Amniotic epithelial cell (primary cell): ENCODE measurements at regions not wholly inside any gene's neighbourhood (a gene's known extent, or its start where the extent isn't known, plus 50 kb on each side); places are given as distances from the start of the nearest gene placed in this dataset.
"Not testable (repeated sequence)": the region's sequence is repeated elsewhere in the genome, so short reads cannot be mapped to it uniquely, and the experiment has no call there.

Source experiments
- DNase-seq: peaks from one replicate; pipeline ENCODE4 v3.0.0-alpha.2; 2010; ENCODE audit warnings: low read depth

DNA sequence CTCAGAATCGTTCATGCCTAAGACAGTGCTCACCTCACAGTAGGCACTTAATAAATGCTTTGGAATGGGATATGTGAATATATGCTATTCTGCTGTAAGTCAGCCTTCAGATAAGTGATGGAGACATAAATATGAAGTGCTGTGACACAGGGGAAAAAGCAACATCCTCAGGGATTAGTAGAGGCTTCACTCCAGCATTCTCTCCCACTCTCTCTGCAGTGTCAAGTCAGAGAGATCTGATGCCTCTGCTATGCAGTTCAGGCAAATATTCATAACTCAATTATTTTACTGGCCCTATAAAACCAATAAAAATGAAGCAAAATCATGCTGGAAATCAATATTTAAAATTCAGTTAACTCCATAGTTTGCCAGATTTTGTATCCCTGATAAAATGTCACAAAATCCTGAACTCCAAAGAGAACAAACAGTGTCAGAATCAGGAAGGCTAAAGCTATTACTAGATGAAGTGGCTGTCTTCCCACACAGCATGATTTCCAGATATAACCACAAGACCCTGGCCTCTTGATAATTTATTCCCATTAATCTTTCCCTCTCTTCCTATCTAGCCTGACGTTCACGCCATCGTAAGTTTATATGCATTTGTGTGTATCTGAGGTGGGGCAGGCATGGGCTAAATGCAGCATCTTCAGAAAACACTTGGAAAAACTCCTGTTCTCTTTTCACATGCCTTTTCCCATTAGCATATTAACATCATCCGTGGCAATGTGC, 278.9 kb upstream of the ATP11B start:
- no peak for DNase-seq

- no peak for DNase-seq
Observed at GRCh38 chr3:182516597-182517336, 276.5 kb upstream of the ATP11B start.

DNA sequence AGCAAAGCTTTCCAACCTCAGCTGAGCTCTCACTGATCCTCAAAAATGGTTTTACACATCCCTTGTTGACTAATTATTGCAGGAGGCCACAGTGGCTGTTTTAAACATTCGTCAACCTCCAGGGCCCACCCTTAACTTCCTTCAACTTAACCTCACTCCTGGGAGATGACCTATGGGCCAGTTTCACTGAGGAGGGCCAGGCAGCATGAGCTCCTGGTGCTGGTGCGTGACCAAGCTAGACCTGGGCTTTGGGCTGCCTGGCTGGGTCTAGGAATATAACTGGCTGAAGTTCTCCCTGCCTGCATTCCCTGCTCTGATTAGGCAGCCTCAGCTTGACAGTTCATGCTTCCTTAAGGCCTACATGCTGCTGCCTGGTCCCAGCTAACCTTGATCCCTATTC, 273.7 kb upstream of the ATP11B start:
- no peak for DNase-seq

DNA sequence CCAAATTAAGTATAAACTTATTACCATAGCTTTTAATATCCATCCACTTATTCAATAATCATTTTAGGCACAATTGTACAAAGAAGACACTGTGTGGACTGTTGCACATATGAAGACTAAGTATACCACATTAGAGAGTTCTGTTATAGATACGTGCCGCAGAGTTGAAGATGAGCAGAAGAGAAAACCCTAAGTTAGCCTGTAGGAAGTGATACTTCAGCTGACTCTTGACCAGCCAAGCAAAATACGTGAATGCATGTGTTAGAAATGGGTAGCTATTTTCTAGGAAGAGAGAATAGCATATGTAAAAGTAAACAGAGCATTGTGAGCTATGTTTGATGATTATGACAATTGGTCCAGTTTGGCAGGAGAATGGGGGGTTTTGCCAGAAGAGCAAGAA, 272.0 kb upstream of the ATP11B start:
- no peak for DNase-seq

DNA sequence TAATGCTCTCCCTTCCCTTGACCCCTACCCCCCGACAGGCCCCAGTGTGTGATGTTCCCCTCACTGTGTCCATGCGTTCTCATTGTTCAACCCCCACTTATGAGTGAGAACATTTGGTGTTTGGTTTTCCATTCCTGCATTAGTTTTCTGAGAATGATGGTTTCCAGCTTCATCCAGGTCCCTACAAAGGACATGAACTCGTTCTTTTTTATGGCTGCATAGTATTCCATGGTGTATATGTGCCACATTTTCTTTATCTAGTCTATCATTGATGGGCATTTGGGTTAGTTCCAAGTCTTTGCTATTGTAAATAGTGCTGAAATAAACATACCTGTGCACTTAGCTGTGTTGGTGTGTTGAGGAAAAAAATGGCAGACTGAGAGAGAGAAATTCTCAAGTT, 269.9 kb upstream of the ATP11B start:
- DNase-seq, result not testable (repeated sequence)

GRCh38 chr3:182523836-182524235, 269.5 kb upstream of the ATP11B start:
- no peak for DNase-seq

GRCh38 chr3:182524711-182525401, 268.4 kb upstream of the ATP11B start:
- DNase-seq, result no peak

DNA sequence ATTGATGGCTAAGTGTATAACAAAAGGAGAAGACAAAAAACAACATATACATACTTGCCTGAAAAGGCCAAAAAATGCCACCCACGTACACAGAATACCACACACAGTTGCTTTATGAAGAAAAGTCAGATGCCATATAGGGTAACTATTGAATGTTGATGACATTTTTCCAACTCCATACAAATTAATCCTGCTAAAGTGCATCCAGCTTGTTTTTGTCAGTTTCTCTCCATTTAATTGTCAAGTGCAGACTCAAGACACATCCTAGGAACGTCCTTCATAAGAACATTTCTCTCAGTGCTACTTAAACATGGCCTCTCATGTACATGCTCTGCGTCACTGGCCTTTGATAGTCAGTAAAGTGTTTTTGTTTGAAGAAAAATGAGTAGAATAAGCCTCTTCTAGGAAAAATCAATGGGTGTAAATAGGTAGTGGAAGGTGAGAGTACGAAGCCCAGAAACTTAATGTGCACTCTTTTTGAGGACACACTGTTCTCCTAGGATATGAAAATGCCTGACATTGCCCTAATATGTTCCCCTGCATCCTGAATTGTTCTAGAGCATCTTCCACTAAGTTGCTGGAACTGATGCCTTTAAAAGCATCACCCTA, 267.4 kb upstream of the ATP11B start:
- DNase-seq, result no peak

- DNase-seq, result no peak
Observed at GRCh38 chr3:182527745-182528144, 265.6 kb upstream of the ATP11B start.

GRCh38 chr3:182530316-182530715, 263.0 kb upstream of the ATP11B start:
- no peak for DNase-seq

DNA sequence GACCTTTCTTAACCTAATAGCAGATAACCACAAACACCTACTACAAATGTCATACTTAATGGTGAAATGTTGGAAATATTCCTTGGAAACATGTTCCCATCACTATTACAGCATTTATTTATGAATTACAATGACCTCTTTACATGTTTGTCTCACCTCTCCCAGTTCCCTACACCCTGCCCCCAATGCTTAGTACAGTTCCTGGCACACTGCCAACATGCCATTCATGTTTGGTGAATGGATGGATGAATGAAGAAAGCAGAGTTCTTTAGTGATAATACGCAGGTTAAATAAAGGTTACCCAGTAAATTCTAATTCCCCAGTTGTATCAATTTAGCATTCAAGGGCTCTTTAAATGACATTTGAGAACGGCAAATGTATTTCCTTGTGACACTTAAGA, 259.9 kb upstream of the ATP11B start:
- DNase-seq, result no peak

GRCh38 chr3:182544542-182544941, 248.8 kb upstream of the ATP11B start:
- no peak for DNase-seq

- DNase-seq, result no peak
Observed at GRCh38 chr3:182562274-182562673, 231.0 kb upstream of the ATP11B start.

- no peak for DNase-seq
Observed at GRCh38 chr3:182565916-182566796, 227.1 kb upstream of the ATP11B start.

GRCh38 chr3:182567700-182568099, 225.6 kb upstream of the ATP11B start:
- DNase-seq, result no peak

GRCh38 chr3:182568261-182568660, 225.0 kb upstream of the ATP11B start:
- DNase-seq, result no peak

DNA sequence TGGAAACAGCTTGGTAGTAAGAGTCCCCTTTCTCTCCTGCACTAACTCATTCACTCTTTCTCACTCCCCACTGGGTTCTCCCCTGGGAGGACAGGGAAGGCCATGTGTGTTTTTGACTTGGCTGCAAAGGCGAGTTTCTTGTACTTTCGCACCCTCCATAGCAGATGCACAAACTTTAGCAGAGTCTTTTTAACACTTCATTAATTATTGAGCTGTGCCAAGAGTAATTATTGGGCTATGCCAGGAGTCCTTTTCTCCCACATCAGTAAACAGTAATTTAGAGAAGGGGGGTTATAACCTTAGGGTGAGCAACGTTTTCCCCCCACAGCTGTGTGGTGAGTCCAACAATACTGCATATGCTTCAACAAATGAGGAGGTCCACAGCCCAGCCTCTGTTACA, 224.4 kb upstream of the ATP11B start:
- DNase-seq, result no peak

DNA sequence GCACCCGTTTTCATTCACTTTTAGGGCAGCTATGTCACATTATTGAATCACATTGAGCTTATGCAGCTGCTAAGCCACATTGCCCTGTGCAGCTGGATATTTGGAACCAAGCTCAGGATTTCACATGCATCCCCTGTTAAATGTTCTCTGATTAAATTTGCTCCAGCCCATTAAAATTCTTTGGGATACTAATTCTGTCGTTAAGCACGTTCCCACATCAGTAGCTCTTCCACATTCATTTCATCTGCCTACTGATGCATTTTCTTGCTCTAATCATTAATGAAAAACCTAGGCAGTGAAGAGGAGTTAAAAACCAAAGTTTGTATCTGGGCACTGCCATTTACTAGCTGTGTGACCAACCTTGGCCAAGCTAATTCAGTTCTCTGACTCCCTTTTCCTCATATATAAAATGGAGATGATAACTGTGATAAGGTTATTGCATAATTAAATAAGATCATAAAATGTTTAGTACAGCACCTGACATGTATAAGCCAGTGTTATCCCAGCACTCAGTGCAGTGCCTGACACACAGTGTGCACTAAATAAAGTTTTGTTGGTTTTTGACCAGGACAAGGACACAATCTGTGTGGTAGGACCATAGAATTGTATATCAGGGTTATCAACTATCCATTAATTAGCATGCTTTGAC, 222.2 kb upstream of the ATP11B start:
- DNase-seq, result no peak

DNA sequence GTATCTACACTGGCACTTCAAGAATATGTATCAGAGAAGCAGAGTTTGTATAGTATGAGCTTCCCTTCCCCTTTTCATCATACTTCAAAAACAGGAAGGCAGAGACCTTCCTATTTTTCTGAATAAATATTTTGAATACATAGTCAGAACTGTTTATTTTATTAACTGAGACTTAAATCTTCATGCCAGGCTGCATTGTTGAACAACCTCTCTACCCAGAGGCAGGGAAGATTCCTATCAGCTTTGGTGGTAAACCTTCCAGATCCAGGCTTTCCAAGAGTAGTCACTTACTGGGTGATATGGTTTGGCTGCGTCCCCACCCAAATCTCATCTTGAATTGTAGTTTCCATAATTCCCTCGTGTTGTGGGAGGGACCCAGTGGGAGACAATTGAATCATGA, 217.4 kb upstream of the ATP11B start:
- DNase-seq, result no peak

DNA sequence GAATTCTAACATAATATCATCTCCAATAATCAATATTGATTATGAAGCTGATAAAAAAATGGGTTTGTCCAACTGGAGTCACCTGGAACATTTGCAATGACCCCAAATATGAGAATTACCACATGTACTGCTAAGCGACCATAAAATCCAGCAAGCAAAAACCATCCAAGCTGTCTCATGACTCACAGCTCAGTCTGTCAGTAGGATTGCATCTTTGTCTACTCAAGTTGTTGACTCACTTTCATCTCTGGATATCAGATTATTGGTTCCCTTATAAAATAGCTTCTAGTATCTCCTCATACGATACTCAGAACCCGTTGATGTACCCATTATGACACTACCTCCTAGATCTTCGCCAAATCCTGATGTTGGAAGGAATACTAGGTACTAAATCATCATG, 209.8 kb upstream of the ATP11B start:
- no peak for DNase-seq

- no peak for DNase-seq
Observed at GRCh38 chr3:182585532-182586150, 207.7 kb upstream of the ATP11B start.
